Fibroblast of the aortic adventitia (primary cell): ENCODE measurements at regions not wholly inside any gene's neighbourhood (a gene's known extent, or its start where the extent isn't known, plus 50 kb on each side); places are given as distances from the start of the nearest gene placed in this dataset.

Experiments used
- DNase-seq: peaks from one replicate; pipeline ENCODE4 v3.0.0-alpha.2; 2010; ENCODE audit warnings: low read depth
- H3K4me3 ChIP-seq: 2 replicates; pipeline ENCODE4 v1.5.1; 2011; ENCODE audit warnings: low read depth, mild to moderate bottlenecking, control low read depth, low read length, moderate library complexity
- TF ChIP-seq, protein P1 (sequence below): IDR thresholded peaks from 2 replicates; pipeline ENCODE4 v1.5.1; 2011; ENCODE audit warnings: mild to moderate bottlenecking, low read length, control low read depth, inconsistent platforms; ENCODE audit not compliant: insufficient read depth

DNA sequence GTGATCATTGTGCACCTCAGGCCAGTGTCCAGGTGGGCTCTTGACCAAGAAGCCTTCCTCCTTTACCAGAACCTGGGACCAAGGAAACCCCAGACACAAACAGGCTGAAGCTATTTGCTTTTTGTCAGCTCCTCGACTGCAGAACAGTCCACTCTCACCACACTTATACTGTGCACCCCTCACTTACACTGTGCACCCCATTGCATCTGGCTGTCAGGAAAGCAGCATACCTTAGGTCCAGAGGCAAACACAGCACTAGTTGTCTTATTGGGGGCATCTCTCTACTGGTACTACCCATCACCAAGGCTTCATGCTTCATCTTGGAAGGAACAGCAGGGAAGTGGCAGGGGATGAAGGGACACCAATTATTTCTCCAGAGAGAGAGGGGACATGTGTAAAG is 198.1 kb downstream of the CXCL12 start:
- no peak for DNase-seq
- TF ChIP-seq, protein P1, sequence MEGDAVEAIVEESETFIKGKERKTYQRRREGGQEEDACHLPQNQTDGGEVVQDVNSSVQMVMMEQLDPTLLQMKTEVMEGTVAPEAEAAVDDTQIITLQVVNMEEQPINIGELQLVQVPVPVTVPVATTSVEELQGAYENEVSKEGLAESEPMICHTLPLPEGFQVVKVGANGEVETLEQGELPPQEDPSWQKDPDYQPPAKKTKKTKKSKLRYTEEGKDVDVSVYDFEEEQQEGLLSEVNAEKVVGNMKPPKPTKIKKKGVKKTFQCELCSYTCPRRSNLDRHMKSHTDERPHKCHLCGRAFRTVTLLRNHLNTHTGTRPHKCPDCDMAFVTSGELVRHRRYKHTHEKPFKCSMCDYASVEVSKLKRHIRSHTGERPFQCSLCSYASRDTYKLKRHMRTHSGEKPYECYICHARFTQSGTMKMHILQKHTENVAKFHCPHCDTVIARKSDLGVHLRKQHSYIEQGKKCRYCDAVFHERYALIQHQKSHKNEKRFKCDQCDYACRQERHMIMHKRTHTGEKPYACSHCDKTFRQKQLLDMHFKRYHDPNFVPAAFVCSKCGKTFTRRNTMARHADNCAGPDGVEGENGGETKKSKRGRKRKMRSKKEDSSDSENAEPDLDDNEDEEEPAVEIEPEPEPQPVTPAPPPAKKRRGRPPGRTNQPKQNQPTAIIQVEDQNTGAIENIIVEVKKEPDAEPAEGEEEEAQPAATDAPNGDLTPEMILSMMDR: no peak
- H3K4me3 ChIP-seq: no peak overlapping the region

DNA sequence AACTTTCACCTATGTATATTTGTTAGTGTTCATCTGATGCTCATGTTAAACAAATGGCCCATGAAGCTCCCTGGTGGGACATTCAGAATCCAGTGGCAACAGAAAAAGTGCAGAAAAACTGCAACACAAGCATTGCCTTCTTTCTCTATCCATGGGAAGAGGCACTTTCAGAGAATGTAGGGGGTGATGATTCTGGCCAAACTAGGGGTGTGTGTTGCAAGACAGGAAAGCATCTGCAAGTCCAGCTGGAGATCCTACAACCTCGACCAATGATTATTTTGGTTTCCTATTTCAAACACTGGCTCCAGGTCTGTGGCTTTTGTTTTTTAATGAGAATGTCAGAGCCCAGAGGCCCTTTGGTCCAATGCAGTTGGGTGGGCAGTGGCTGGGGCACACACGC is 198.7 kb downstream of the CXCL12 start:
- TF ChIP-seq, protein P1: no peak
- H3K4me3 ChIP-seq: no peak overlapping the region
- peak; percentile 78 for DNase-seq

DNA sequence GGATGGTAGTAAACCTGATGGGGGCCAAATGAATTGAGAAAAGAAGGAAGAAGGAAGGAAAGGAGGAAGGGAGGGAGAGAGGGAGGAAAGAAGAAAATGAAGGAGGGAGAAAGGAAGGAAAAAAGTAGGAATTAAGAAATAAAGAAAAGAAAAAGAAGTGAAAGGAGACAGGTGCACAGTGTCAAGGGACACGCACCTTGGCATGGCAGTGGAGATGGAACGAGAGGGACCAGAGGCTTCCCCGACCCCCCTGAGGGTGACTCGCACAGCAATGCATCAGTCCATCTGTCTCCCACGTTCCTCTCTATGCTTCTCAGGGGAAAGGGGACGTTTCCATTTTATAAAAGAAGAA is 199.6 kb downstream of the CXCL12 start:
- no peak for DNase-seq
- TF ChIP-seq, protein P1: no peak
- H3K4me3 ChIP-seq: no peak overlapping the region

DNA sequence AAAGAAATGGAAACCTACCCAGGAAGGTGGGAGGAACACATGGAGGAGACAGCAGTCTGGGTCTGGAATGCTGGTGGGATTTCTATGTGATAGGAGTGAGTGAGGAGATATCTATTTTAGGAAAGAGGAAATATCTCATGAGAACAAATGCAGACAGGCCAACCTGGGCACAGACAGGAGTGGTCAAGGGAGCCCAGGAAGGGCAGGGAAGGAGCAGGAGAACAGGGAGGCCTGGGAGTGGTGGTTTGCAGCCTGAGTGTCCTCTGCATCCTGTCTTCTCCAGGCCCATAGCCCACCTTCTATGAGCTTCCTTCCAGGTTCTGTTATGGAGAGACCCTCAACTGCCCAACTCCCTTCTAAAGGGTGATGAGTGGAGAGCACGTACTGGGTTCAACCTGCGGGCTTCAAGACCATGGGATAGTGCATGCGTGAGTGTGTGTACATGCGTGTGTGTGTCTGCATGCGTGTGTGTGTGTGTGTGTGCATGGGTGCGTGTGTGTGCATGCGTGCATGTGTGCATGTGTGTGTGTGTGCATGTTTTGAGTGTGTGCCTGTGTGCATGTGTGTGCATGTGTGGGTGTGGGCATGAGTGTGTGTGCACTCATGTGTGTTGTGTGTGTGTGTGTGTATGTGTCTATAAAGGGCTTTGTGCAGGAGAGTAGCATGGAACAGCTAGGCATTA is 200.1 kb downstream of the CXCL12 start:
- TF ChIP-seq, protein P1: no peak
- no peak overlapping the region for H3K4me3 ChIP-seq
- no peak for DNase-seq

DNA sequence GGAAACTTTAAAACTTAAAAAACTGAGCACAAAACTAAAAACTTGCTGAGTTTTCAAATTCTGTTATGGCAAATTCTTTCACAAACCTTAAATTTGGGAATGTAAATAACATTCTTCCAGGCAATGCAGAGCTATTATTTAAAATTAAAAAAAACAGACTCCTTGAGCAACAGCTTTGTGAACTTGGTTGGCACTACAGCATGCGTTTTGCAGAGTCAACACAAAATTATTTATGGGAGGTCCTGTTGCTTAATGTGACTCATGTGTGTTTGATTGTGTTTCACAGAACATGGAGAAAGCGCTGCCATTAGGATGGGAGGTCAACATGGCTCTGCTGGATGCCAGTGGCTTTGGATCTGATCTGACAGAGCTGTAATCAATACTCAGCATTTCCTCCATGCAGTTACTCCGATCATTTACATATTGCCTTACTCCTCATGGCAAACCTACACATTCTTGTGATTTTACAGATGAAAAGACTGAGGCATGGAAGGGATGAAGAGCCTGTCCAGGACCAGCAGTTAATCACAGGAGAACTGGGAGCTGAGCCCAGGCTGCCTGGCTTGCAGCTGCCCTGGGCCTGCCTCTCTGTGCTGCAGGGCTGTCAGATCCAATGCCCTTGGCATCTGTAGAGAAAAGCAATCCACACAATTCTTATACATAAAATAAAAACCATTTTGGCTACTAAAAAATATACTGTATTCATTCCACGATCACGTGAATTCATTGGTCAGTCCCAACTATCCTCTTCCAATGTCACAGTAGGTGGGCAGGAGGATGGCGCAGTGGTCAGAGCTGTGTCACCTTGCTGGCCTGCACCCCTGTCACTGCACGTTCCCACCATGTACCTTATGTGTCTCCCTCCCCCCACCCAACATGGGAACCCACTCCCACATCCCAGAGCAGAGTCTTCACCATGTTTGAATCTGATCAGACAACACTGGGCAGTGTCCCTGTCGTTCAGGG is 200.9 kb downstream of the CXCL12 start:
- H3K4me3 ChIP-seq: no peak overlapping the region
- peak; percentile 58 for DNase-seq

DNA sequence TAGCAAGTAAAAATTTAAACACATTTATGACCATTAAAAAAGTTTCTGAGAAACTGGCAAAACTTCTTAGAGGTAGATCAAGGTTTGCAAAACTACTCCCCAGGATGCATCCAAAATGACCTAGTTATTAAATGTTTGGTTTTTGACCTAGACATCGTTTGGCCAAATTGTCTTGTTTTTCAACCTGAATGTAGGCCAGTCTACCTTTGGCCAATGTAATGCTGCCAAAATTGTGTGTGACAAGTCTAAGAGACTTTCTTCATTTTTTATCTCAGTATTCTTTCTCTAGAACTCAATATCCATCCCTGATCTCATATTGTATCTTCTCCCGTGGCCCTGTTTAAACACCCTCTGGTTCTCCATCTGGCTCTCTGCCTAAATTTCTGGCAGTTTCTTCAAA is 202.0 kb downstream of the CXCL12 start:
- H3K4me3 ChIP-seq: no peak overlapping the region
- DNase-seq: no peak
- TF ChIP-seq, protein P1: no peak

More for the DNA sequence above, 200.9 kb downstream of the CXCL12 start:
- TF ChIP-seq, protein P1: no peak
